CD4-positive, alpha-beta T cell (primary cell): ENCODE measurements at regions not wholly inside any gene's neighbourhood (a gene's known extent, or its start where the extent isn't known, plus 50 kb on each side); places are given as distances from the start of the nearest gene placed in this dataset.

ENCODE experiments used
- ATAC-seq: fragments of 200-7000 bp; cut with Tn5 transposase; one replicate; pipeline ENCODE4 v1.10.0; 2022; ENCODE audit warnings: mild to moderate bottlenecking; ENCODE audit not compliant: poor library complexity
- CTCF ChIA-PET: fragments of 350-600 bp; sonication (Branson Sonifier 250); formaldehyde crosslinking; loops from one replicate; lab custom pipeline; 2021; ENCODE audit warnings: antibody characterized with exemption, inconsistent platforms; lab: Charles Lee
- POLR2A ChIA-PET: fragments of 350-600 bp; sonication (Branson Sonifier 250); formaldehyde crosslinking; loops from one replicate; lab custom pipeline; 2021; ENCODE audit warnings: antibody characterized with exemption, inconsistent platforms; lab: Charles Lee
- DNase-seq, 14 experiments: peaks; one replicate each; pipeline ENCODE4 v3.0.0-alpha.2; 2013 to 2020; ENCODE audit warnings: mixed read lengths in 2 of 14
- H3K27ac ChIP-seq, 2 donors: one replicate each; pipeline versions ENCODE4 v1.5.1 to v1.7.0; 2013; ENCODE audit warnings: low read length in 2 of 2, low read depth in 1 of 2, mild to moderate bottlenecking in 1 of 2
- H3K27me3 ChIP-seq, 2 experiments: 1 replicate in 1 of 2; 2 replicates in 1 of 2; pipeline versions ENCODE4 v1.6.1 to v1.7.0; 2013; ENCODE audit warnings: low read length in 2 of 2, control low read depth in 1 of 2, mild to moderate bottlenecking in 1 of 2, moderate library complexity in 1 of 2; ENCODE audit not compliant: insufficient read depth in 2 of 2, control insufficient read depth in 1 of 2
- H3K36me3 ChIP-seq: one replicate; pipeline ENCODE4 v1.6.1; 2013; ENCODE audit warnings: low read length, control low read depth; ENCODE audit not compliant: insufficient read depth
- H3K4me1 ChIP-seq: one replicate; pipeline ENCODE4 v1.6.1; 2013; ENCODE audit warnings: low read length, control low read depth; ENCODE audit not compliant: insufficient read depth
- H3K4me3 ChIP-seq: one replicate; pipeline ENCODE4 v1.5.1; 2013; ENCODE audit warnings: mild to moderate bottlenecking, low read length, moderate library complexity
- H3K9me3 ChIP-seq, 2 experiments: 1 replicate in 1 of 2; 2 replicates in 1 of 2; pipeline versions ENCODE4 v1.6.1 to v1.7.0; 2013; ENCODE audit warnings: low read length in 2 of 2, mild to moderate bottlenecking in 2 of 2, control low read depth in 1 of 2, moderate library complexity in 1 of 2; ENCODE audit not compliant: control insufficient read depth in 1 of 2, insufficient read depth in 1 of 2
- H3K27ac Mint-ChIP-seq: one replicate; pipeline ENCODE4 v1.8.0; 2020; ENCODE audit warnings: mixed read lengths
- H3K27me3 Mint-ChIP-seq: one replicate; pipeline ENCODE4 v1.8.0; 2021; ENCODE audit warnings: mixed read lengths
- H3K36me3 Mint-ChIP-seq: one replicate; pipeline ENCODE4 v1.8.0; 2021; ENCODE audit warnings: low read depth, mixed read lengths
- H3K4me1 Mint-ChIP-seq: one replicate; pipeline ENCODE4 v1.8.0; 2021; ENCODE audit warnings: low read depth, mixed read lengths
- H3K4me3 Mint-ChIP-seq: one replicate; pipeline ENCODE4 v1.8.0; 2020; ENCODE audit warnings: mild to moderate bottlenecking, mixed read lengths
- H3K9me3 Mint-ChIP-seq: one replicate; pipeline ENCODE4 v1.8.0; 2020; ENCODE audit warnings: mixed read lengths
- intact Hi-C, 2 experiments: fragments of 100-400 bp; cut with DNase I in 1 of 2; cut with micrococcal nuclease in 1 of 2; formaldehyde crosslinking; loops; one replicate each; pipeline versions ENCODE4 v1.15.1 to v1.9.0; 2023 to 2025; cut with DNase I, micrococcal nuclease
- TF ChIP-seq, protein P1 (sequence below): fragments of 200-600 bp; IDR thresholded peaks from one replicate; pipeline ENCODE4 v1.8.0; 2022; ENCODE audit warnings: antibody characterized with exemption, mild to moderate bottlenecking

DNA sequence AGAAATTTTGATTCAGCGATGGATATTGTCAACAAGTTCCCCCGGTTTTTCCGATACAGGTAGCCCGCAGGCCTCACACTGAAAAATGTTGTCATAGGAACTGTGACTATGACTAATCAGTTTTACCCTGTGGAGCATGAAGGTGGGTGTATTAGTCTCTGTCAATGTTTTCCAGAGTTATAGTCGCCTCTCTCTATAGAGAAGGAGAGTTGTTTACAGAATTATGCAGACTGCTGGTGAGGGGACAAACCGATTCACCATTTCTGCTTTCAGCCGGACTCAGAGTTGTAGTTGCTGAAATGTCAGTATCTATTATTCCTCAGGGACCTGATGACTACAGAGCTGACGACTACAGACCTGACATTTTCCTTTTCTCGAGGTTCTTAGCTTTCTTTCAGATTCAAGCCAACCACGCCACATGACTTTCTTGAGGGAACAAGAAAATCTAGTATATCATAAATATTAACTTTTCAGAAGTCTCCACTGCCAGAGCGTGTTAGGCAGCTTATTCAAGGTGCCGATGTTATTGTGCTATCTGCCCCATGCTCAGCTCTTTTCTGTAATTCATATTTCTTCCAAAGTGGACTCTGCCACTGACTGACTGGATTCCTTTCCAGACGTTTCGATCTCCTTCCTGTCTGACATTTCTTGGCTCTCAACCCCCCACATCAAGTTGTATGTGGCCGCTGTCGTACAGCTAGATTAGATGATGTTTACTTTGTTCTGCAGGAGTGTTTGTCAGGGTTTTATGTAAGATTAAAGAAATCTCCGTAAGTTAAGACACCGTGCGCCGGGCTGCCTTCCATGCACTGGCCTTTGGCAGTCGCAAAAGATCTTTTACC is 178.1 kb downstream of the FGF1 start:
- ChIA-PET CTCF (no interaction called here), POLR2A (no interaction called here)
- Histone ChIP-seq H3K4me1 (no peaks in the 10 kb centered on the region), H3K27ac (no peak overlapping the region), H3K27me3 (no peaks in the 10 kb centered on the region), H3K9me3 (no peaks in the 10 kb centered on the region), H3K36me3 (no peaks in the 10 kb centered on the region), H3K4me3 (no peak overlapping the region)
- intact Hi-C loops, result no loop called here
- TF ChIP-seq, protein P1, sequence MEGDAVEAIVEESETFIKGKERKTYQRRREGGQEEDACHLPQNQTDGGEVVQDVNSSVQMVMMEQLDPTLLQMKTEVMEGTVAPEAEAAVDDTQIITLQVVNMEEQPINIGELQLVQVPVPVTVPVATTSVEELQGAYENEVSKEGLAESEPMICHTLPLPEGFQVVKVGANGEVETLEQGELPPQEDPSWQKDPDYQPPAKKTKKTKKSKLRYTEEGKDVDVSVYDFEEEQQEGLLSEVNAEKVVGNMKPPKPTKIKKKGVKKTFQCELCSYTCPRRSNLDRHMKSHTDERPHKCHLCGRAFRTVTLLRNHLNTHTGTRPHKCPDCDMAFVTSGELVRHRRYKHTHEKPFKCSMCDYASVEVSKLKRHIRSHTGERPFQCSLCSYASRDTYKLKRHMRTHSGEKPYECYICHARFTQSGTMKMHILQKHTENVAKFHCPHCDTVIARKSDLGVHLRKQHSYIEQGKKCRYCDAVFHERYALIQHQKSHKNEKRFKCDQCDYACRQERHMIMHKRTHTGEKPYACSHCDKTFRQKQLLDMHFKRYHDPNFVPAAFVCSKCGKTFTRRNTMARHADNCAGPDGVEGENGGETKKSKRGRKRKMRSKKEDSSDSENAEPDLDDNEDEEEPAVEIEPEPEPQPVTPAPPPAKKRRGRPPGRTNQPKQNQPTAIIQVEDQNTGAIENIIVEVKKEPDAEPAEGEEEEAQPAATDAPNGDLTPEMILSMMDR, result no peak
- no peaks in the 10 kb centered on the region for H3K9me3 Mint-ChIP-seq
- no peaks in the 10 kb centered on the region for H3K36me3 Mint-ChIP-seq
- DNase-seq, result no peak
- H3K4me3 Mint-ChIP-seq, result no peak overlapping the region
- peaks cover 11% of the 10 kb centered on the region for H3K4me1 Mint-ChIP-seq
- no peaks in the 10 kb centered on the region for H3K27me3 Mint-ChIP-seq
- no peak for ATAC-seq
- no peak overlapping the region for H3K27ac Mint-ChIP-seq

DNA sequence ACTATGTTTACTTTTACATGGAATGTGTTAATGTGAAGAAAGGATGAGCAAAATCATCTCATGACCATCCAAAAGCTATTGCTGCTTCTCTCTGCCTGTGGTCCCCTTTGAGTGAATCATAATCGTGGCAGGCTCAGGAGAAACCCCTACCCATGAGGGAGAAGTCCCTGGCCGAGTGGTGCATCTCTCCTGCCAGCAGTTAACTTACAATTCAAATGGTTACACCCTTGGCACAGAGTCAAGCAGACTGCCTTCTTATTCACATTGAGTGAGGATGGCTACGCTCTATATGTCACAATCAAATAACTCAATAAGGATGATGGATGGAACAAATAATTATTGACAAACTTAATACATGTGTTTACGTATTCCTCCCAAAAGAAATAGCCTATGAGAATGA is 179.1 kb downstream of the FGF1 start:
- no peaks in the 10 kb centered on the region for H3K4me1 ChIP-seq
- no peak overlapping the region for H3K27ac ChIP-seq
- H3K36me3 Mint-ChIP-seq, result no peaks in the 10 kb centered on the region
- no peaks in the 10 kb centered on the region for H3K27me3 Mint-ChIP-seq
- POLR2A ChIA-PET, result no interaction called here
- intact Hi-C loops, result no loop called here
- no peaks in the 10 kb centered on the region for H3K27me3 ChIP-seq
- DNase-seq (no peak), ATAC-seq (no peak)
- H3K4me3 ChIP-seq, result no peak overlapping the region
- H3K36me3 ChIP-seq, result no peaks in the 10 kb centered on the region
- no peaks in the 10 kb centered on the region for H3K9me3 ChIP-seq
- H3K27ac Mint-ChIP-seq, result no peak overlapping the region
- no peak overlapping the region for H3K4me3 Mint-ChIP-seq
- CTCF ChIA-PET, result no interaction called here
- H3K4me1 Mint-ChIP-seq, result peaks cover 11% of the 10 kb centered on the region
- H3K9me3 Mint-ChIP-seq, result no peaks in the 10 kb centered on the region
- TF ChIP-seq, protein P1, result no peak

DNA sequence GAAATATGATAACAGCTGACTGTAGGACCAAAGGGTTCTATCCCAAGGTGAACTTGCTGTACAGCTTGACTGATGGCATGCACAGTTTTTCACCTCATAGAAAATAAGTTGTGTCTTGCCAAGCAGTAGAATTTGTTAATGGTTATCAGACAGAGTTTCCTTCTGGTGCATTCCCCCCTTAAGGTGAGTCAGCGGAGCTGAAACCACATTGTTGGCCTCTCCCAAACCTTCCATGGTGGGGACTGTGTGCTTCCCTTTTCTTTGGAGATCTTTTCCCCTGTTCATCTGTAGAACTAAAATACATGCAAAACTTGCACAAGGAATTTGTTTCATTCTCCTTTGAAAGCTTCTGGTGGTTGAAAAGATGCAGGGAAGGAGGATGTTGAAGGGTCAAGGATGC is 179.8 kb downstream of the FGF1 start:
- H3K27me3 ChIP-seq, result no peaks in the 10 kb centered on the region
- ChIA-PET CTCF (no interaction called here), POLR2A (no interaction called here)
- Mint-ChIP-seq H3K4me3 (no peak overlapping the region), H3K36me3 (no peaks in the 10 kb centered on the region), H3K4me1 (peaks cover 11% of the 10 kb centered on the region), H3K27me3 (no peaks in the 10 kb centered on the region), H3K9me3 (no peaks in the 10 kb centered on the region), H3K27ac (no peak overlapping the region)
- no peak overlapping the region for H3K4me3 ChIP-seq
- no peaks in the 10 kb centered on the region for H3K36me3 ChIP-seq
- no peaks in the 10 kb centered on the region for H3K4me1 ChIP-seq
- H3K27ac ChIP-seq, result no peak overlapping the region
- ATAC-seq (no peak), DNase-seq (no peak)
- intact Hi-C loops, result no loop called here
- H3K9me3 ChIP-seq, result no peaks in the 10 kb centered on the region
- TF ChIP-seq, protein P1, result no peak
